ENCODE measurements at regions not wholly inside any gene's neighbourhood (a gene's known extent, or its start where the extent isn't known, plus 50 kb on each side); places are given as distances from the start of the nearest gene placed in this dataset.

- no peak for DNase-seq (ENCODE audit: low read depth in 2 of 2)
Measured at GRCh38 chr2:20110876-20111275, 59.4 kb upstream of the LAPTM4A start.

DNA sequence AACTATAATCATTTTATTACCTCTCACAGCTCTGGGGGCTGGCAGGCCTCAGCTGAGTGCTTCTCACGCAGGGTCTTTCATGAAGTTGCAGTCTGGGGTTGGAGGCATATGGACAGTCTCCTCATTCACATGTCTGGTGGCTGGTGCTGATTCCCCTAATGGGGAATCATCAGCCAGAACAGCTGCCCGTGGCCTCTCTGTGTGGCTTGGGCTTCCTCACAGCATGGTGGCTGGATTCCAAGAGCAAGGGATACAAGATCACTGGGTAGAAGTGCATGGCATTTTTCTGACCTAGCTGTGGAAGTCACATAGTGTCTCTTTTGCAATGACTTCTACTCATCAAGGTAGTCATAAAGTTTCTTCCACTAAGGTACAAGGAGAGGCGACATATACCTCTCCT lies 59.0 kb upstream of the LAPTM4A start:
- DNase-seq (ENCODE audit: low read depth in 2 of 2), result no peak

DNA sequence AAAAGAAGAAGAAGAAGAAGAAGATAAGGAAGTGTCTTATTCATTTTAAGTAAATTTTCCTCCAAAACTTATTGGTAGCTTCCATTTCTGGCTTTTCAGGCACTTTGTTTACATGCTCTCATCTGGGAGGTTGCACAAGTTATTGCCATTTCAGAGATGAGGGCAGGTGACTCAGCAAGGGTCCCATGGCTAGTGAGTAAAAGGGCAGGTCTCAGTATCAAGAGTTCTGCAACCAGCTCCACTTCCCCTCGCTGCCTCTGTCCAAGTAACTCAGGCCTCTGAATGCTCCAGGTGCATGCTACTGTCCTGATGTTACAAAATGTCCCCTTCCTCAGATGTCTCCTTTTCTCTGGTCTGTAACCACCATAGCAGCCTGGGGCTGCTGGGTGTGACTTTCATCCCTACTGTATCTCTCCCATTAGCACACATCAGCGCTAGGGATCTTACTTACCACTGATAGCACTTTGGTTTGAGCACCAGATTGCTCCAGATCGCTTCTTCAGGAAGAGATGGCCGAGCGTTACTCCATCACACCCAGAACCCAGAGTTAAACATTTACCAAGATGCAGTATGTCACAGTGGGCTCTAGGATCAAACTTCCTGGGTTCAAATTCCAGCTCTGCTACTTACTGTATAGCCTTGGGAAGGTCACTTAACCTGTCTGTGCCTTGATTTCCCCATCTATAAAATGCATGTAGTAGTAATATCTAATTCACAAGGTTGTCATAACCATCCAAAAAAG lies 57.4 kb upstream of the LAPTM4A start:
- DNase-seq (ENCODE audit: low read depth in 2 of 2), result no peak

DNA sequence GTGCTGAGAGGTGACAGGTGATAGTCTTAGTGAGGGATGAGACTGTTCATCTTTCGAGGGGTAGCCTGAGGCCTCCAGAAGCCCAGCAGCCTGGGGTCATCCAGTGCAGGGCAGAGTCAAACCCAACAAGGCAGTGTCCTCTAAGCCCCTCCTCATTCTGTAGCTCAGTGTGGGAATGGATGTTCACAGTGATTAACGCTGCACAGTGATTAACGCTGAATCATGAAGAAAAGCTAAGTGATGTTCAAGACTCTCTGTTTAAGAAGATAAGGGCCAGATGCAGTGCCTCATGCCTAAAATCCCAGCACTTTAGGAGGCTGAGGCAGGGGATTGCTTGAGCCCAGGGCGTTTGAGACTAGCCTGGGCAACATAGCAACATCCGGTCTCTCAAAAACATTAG lies 56.3 kb upstream of the LAPTM4A start:
- no peak for DNase-seq (ENCODE audit: low read depth in 2 of 2)

DNA sequence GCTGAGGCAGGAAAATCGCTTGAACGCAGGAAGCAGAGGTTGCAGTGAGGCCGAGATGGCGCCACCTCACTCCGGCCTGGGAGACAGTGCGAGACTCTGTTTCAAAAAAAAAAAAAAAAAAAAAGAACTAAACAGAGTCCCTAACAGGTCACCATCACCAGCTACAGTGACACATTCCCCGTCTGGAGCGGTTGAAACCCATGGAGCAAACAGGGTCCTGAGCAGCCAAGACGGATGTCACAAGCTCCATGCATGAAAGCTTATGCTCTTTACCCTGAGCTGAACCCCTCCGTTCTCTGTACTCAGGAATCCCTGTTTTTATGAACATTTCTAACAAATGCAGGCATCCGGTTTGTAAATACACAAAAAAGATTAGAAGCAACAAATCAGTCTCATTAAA lies 55.9 kb upstream of the LAPTM4A start:
- no peak for DNase-seq (ENCODE audit: low read depth in 2 of 2)

DNA sequence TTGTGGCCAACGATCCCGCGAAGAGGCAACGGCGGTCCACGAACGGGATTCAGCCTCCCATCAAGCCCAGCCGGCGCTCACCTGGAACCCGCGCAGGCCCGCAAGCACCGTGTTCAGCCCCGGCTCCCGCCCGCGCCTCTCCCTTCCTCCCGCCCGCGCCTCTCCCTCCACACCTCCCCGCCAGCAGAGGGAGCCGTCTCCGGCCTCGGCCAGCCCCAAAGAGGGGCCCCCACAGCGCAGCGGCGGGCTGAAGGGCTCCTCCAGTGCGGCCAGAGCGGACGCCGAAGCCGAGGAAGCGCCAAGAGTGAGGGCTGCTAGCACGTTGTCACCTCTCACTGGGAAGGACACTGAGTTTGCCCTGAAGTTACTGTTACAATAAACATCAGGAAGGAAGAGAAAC lies 55.3 kb upstream of the LAPTM4A start:
- peak in 1 of 2 donors; percentile 1 for DNase-seq (ENCODE audit: low read depth in 2 of 2)

- no peak for DNase-seq (ENCODE audit: low read depth in 2 of 2)
Measured at GRCh38 chr2:20104900-20105545, 53.6 kb upstream of the LAPTM4A start.

DNA sequence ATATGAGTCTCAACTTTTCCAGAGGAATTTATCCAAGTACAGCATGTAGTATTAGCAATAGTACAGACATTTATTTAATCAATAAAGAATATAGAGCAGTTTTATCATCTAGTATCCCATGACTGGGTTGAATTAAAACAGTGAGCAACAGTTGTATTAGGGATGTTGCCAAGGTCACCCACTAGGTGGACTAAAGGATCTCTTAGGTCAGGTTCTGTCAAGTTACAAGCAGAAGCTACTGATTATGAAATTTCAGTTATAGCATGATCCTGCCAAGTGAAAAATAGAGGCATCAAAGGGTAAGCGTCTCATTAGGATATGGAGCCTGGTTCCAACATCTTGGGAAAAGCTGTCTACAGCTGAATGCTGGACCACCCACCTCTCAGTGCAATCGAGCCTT lies 52.1 kb upstream of the LAPTM4A start:
- DNase-seq (ENCODE audit: low read depth in 2 of 2), result no peak
